Activated CD8-positive, alpha-beta memory T cell treated with anti-CD3 and anti-CD28 coated beads, Interleukin-2, amount 50 U/mL, for 1 hour (primary cell): ENCODE measurements at regions not wholly inside any gene's neighbourhood (a gene's known extent, or its start where the extent isn't known, plus 50 kb on each side); places are given as distances from the start of the nearest gene placed in this dataset.
"Not testable (repeated sequence)": the region's sequence is repeated elsewhere in the genome, so short reads cannot be mapped to it uniquely, and the experiment has no call there.

Experiments used
- DNase-seq: peaks from one replicate; pipeline ENCODE4 v3.0.0-alpha.2; 2020; ENCODE audit errors: extremely low read depth

- no peak for DNase-seq
Observed at GRCh38 chr3:95265129-95265528, 1202.3 kb downstream of the NSUN3 start.

GRCh38 chr3:95271395-95271794 is 1208.5 kb downstream of the NSUN3 start:
- DNase-seq: no peak

GRCh38 chr3:95272166-95272565 is 1209.3 kb downstream of the NSUN3 start:
- no peak for DNase-seq

GRCh38 chr3:95272781-95273180 is 1209.9 kb downstream of the NSUN3 start:
- DNase-seq: no peak

GRCh38 chr3:95277613-95278012 is 1214.8 kb downstream of the NSUN3 start:
- no peak for DNase-seq

- no peak for DNase-seq
Observed at GRCh38 chr3:95280711-95281352, 1218.0 kb downstream of the NSUN3 start.

- DNase-seq: no peak
Observed at GRCh38 chr3:95289295-95289694, 1226.4 kb downstream of the NSUN3 start.

GRCh38 chr3:95297581-95297980 is 1234.7 kb downstream of the NSUN3 start:
- DNase-seq: no peak

- DNase-seq: no peak
Observed at GRCh38 chr3:95302044-95302443, 1239.2 kb downstream of the NSUN3 start.

- no peak for DNase-seq
Observed at GRCh38 chr3:95310560-95310959, 1247.7 kb downstream of the NSUN3 start.

- no peak for DNase-seq
Observed at GRCh38 chr3:95311272-95311671, 1248.4 kb downstream of the NSUN3 start.

GRCh38 chr3:95312650-95313049 is 1249.8 kb downstream of the NSUN3 start:
- DNase-seq: no peak

- no peak for DNase-seq
Observed at GRCh38 chr3:95319921-95320494, 1257.1 kb downstream of the NSUN3 start.

- DNase-seq: no peak
Observed at GRCh38 chr3:95327478-95327877, 1264.6 kb downstream of the NSUN3 start.

GRCh38 chr3:95333826-95334225 is 1271.0 kb downstream of the NSUN3 start:
- no peak for DNase-seq

- DNase-seq: no peak
Observed at GRCh38 chr3:95334461-95334860, 1271.6 kb downstream of the NSUN3 start.

- DNase-seq: no peak
Observed at GRCh38 chr3:95335517-95335916, 1272.7 kb downstream of the NSUN3 start.

- no peak for DNase-seq
Observed at GRCh38 chr3:95338446-95338845, 1275.6 kb downstream of the NSUN3 start.

- DNase-seq: no peak
Observed at GRCh38 chr3:95341314-95341713, 1278.5 kb downstream of the NSUN3 start.

- no peak for DNase-seq
Observed at GRCh38 chr3:95343228-95343627, 1280.4 kb downstream of the NSUN3 start.

- no peak for DNase-seq
Observed at GRCh38 chr3:95343767-95344166, 1280.9 kb downstream of the NSUN3 start.

GRCh38 chr3:95347936-95348335 is 1285.1 kb downstream of the NSUN3 start:
- DNase-seq: not testable (repeated sequence)

GRCh38 chr3:95348879-95349278 is 1286.0 kb downstream of the NSUN3 start:
- DNase-seq: no peak

GRCh38 chr3:95350049-95350448 is 1287.2 kb downstream of the NSUN3 start:
- DNase-seq: no peak
